ENCODE measurements at regions not wholly inside any gene's neighbourhood (a gene's known extent, or its start where the extent isn't known, plus 50 kb on each side); places are given as distances from the start of the nearest gene placed in this dataset.

GRCh38 chr4:8772499-8773123, 99.0 kb downstream of the HMX1 start:
- Histone ChIP-seq H3K79me1 (ENCODE audit: low read depth, low read length) (no peaks in the 10 kb centered on the region), H3K23me2 (ENCODE audit: low read depth, low read length) (no peaks in the 10 kb centered on the region), H2BK12ac (ENCODE audit: low read depth, low read length) (no peak overlapping the region), H3K4me2 (ENCODE audit: insufficient read depth in 1 of 2, low read depth in 2 of 2, low read length in 2 of 2) (no peak overlapping the region), H3K56ac (replicated peaks; ENCODE audit: insufficient read length, low read depth, low read length) (no peak overlapping the region), H3K4me3 (ENCODE audit: extremely low read depth in 1 of 4, insufficient read depth in 2 of 4, low read depth in 3 of 4, low read length in 4 of 4) (no peak overlapping the region), H2BK15ac (ENCODE audit: low read length) (no peak overlapping the region), H4K8ac (ENCODE audit: extremely low read depth, insufficient read depth, low read length) (no peak overlapping the region; the same call in 1 of the 2 replicates), H3K27ac (ENCODE audit: low read depth, low read length) (no peak overlapping the region), H3K23ac (ENCODE audit: insufficient read length) (no peak overlapping the region), H2AK5ac (ENCODE audit: low read depth, low read length) (no peak overlapping the region), H3K4me1 (replicated peaks in 1 of 4; ENCODE audit: control insufficient read depth in 3 of 4, insufficient read depth in 4 of 4, low read length in 3 of 4) (peaks cover 0 to 7% (median 2%) of the 10 kb centered on the region in 4 experiments; a peak in 4 of 7 replicates), H3K9ac (replicated peaks in 1 of 4; ENCODE audit: extremely low read depth in 1 of 4, low read depth in 3 of 4, low read length in 3 of 4) (no peak overlapping the region), H4K5ac (ENCODE audit: insufficient read length, low read depth, low read length) (no peak overlapping the region), H4K20me1 (replicated peaks in 1 of 2; ENCODE audit: control insufficient read depth in 1 of 2, insufficient read depth in 2 of 2, low read length in 2 of 2) (peaks cover 0 to 3% of the 10 kb centered on the region in 2 experiments), H2BK20ac (ENCODE audit: low read length) (no peak overlapping the region), H3K4ac (replicated peaks; ENCODE audit: insufficient read length, low read depth, low read length) (no peak overlapping the region), H3K18ac (ENCODE audit: extremely low read depth, low read length) (no peak overlapping the region), H3K36me3 (ENCODE audit: control insufficient read depth in 2 of 4, insufficient read depth in 4 of 4, low read length in 3 of 4) (no peaks in the 10 kb centered on the region), H3K79me2 (ENCODE audit: control insufficient read depth in 1 of 2, insufficient read depth in 2 of 2, low read length in 2 of 2) (no peaks in the 10 kb centered on the region), H3K14ac (ENCODE audit: insufficient read length) (no peak overlapping the region), H4K91ac (replicated peaks; ENCODE audit: insufficient read length, low read length) (no peak overlapping the region), H2BK5ac (ENCODE audit: low read depth, low read length) (no peak overlapping the region), H2AFZ (ENCODE audit: low read length) (no peak overlapping the region), H3K9me3 (ENCODE audit: insufficient read depth in 2 of 2, low read depth in 1 of 2, low read length in 1 of 2) (no peaks in the 10 kb centered on the region), H3K27me3 (replicated peaks in 1 of 4; ENCODE audit: control insufficient read depth in 3 of 4, extremely low read depth in 1 of 4, insufficient read depth in 3 of 4, low read length in 3 of 4) (no peaks in the 10 kb centered on the region), H2BK120ac (replicated peaks; ENCODE audit: low read depth, low read length) (no peak overlapping the region)
- TF ChIP-seq MAFK (IDR thresholded peaks at IDR 0.05; ENCODE audit: low read depth, low read length) (no peak), TEAD4 (IDR thresholded peaks at IDR 0.05; ENCODE audit: low read depth, low read length) (no peak), BRCA1 (IDR thresholded peaks at IDR 0.05; ENCODE audit: low read depth, low read length) (no peak), HDAC2 (IDR thresholded peaks at IDR 0.05; ENCODE audit: borderline replicate concordance in 1 of 2, low read depth in 2 of 2, low read length in 2 of 2) (no peak), RXRA (IDR thresholded peaks at IDR 0.05; ENCODE audit: insufficient read depth, low read depth, low read length) (no peak)
- FAIRE-seq: no peak
- WGBS, 2 experiments (ENCODE audit: extremely low coverage in 1 of 2, insufficient coverage in 1 of 2, insufficient read length in 1 of 2, insufficient replicate concordance in 2 of 2, low coverage in 1 of 2, low lambda C conversion rate in 2 of 2, missing lambda C conversion rate in 1 of 2): 88% methylated on average over 14 of the region's 14 CpGs; no CpG with 5 or more reads in 1 of the 2 experiments
- CTCF ChIA-PET (ENCODE audit: partially characterized antibody): interaction anchor here (0.8 to 1.3 kb wide), 4 partner anchors 12 to 143 kb away, joined by 3 read pairs; no protein-coding TSS in a partner anchor
- POLR2A ChIA-PET (ENCODE audit: partially characterized antibody): no interaction called here
- DNase-seq (ENCODE audit: low read depth in 1 of 2, low spot score in 2 of 2): no peak

All from H1 (cell line).